T-helper 17 cell (primary cell): ENCODE measurements at regions not wholly inside any gene's neighbourhood (a gene's known extent, or its start where the extent isn't known, plus 50 kb on each side); places are given as distances from the start of the nearest gene placed in this dataset.

ENCODE experiments used
- ATAC-seq: fragments of 150-1000 bp; cut with Tn5 transposase; 2 replicates; pipeline ENCODE4 v1.10.0; 2021; ENCODE audit warnings: mild to moderate bottlenecking, moderate library complexity
- DNase-seq, 3 donors: peaks; one replicate each; pipeline versions ENCODE4 v3.0.0 to v3.0.0-alpha.2; 2020 to 2021
- H3K9me3 ChIP-seq: one replicate; pipeline ENCODE4 v1.7.0; 2013; ENCODE audit warnings: low read length, mild to moderate bottlenecking; ENCODE audit not compliant: control insufficient read depth, poor library complexity, severe bottlenecking
- H3K27ac Mint-ChIP-seq: one replicate; pipeline ENCODE4 v1.8.0; 2022; ENCODE audit warnings: mild to moderate bottlenecking, moderate library complexity, mixed read lengths
- H3K27me3 Mint-ChIP-seq: one replicate; pipeline ENCODE4 v1.8.0; 2022; ENCODE audit warnings: mixed read lengths
- H3K36me3 Mint-ChIP-seq: one replicate; pipeline ENCODE4 v1.8.0; 2022; ENCODE audit warnings: low read depth, mixed read lengths
- H3K4me1 Mint-ChIP-seq: one replicate; pipeline ENCODE4 v1.8.0; 2022; ENCODE audit warnings: mild to moderate bottlenecking, mixed read lengths
- H3K4me3 Mint-ChIP-seq: one replicate; pipeline ENCODE4 v1.8.0; 2022; ENCODE audit warnings: mild to moderate bottlenecking, moderate library complexity, mixed read lengths

GRCh38 chr11:105553025-105553424 is 56.8 kb upstream of the GRIA4 start:
- H3K27me3 Mint-ChIP-seq = peaks cover 39% of the 10 kb centered on the region
- H3K36me3 Mint-ChIP-seq = no peaks in the 10 kb centered on the region
- ATAC-seq (no peak), DNase-seq (no peak)
- H3K4me3 Mint-ChIP-seq = no peak overlapping the region
- no peaks in the 10 kb centered on the region for H3K9me3 ChIP-seq
- H3K4me1 Mint-ChIP-seq = no peaks in the 10 kb centered on the region
- no peak overlapping the region for H3K27ac Mint-ChIP-seq

- no peak for ATAC-seq
- Mint-ChIP-seq H3K4me3 (no peak overlapping the region), H3K27ac (no peak overlapping the region), H3K4me1 (peaks cover 6% of the 10 kb centered on the region), H3K36me3 (no peaks in the 10 kb centered on the region), H3K27me3 (peaks cover 32% of the 10 kb centered on the region)
- no peak for DNase-seq
- H3K9me3 ChIP-seq = no peaks in the 10 kb centered on the region
Observed at GRCh38 chr11:105548359-105548758, 61.5 kb upstream of the GRIA4 start.

DNA sequence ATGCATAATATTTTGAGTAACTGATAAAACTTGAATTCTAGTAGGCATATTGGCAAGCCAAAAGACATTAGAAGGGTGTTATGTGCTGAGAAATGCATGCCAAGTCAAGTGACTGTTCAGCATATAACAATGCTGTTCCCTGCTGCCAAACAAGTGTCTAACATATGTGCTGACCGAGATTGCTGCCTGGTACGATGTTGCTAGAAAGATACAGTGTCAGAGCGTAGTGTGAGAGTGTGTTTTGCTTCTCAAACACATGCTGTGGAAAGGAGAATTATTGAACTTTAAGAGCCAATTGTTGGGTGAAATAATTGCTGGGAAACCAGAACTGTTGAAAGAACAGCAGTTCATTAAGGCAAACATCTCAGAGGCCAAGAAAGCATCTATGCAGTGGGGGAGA is 71.3 kb upstream of the GRIA4 start:
- no peaks in the 10 kb centered on the region for H3K36me3 Mint-ChIP-seq
- no peak for ATAC-seq
- no peaks in the 10 kb centered on the region for H3K4me1 Mint-ChIP-seq
- no peaks in the 10 kb centered on the region for H3K9me3 ChIP-seq
- H3K4me3 Mint-ChIP-seq = no peak overlapping the region
- H3K27ac Mint-ChIP-seq = no peak overlapping the region
- DNase-seq = no peak
- H3K27me3 Mint-ChIP-seq = no peaks in the 10 kb centered on the region

- H3K4me1 Mint-ChIP-seq = peaks cover 3% of the 10 kb centered on the region
- DNase-seq = no peak
- no peak for ATAC-seq
Observed at GRCh38 chr11:105537531-105537930, 72.3 kb upstream of the GRIA4 start.

GRCh38 chr11:105524286-105524685 is 85.6 kb upstream of the GRIA4 start:
- Mint-ChIP-seq H3K4me3 (no peak overlapping the region), H3K4me1 (no peaks in the 10 kb centered on the region), H3K27me3 (no peaks in the 10 kb centered on the region), H3K27ac (no peak overlapping the region), H3K36me3 (peaks cover 3% of the 10 kb centered on the region)
- no peaks in the 10 kb centered on the region for H3K9me3 ChIP-seq
- ATAC-seq = no peak
- no peak for DNase-seq

More at GRCh38 chr11:105537531-105537930, 72.3 kb upstream of the GRIA4 start:
- H3K9me3 ChIP-seq = no peaks in the 10 kb centered on the region
- Mint-ChIP-seq H3K27me3 (peaks cover 8% of the 10 kb centered on the region), H3K27ac (no peak overlapping the region), H3K36me3 (no peaks in the 10 kb centered on the region), H3K4me3 (no peak overlapping the region)

DNA sequence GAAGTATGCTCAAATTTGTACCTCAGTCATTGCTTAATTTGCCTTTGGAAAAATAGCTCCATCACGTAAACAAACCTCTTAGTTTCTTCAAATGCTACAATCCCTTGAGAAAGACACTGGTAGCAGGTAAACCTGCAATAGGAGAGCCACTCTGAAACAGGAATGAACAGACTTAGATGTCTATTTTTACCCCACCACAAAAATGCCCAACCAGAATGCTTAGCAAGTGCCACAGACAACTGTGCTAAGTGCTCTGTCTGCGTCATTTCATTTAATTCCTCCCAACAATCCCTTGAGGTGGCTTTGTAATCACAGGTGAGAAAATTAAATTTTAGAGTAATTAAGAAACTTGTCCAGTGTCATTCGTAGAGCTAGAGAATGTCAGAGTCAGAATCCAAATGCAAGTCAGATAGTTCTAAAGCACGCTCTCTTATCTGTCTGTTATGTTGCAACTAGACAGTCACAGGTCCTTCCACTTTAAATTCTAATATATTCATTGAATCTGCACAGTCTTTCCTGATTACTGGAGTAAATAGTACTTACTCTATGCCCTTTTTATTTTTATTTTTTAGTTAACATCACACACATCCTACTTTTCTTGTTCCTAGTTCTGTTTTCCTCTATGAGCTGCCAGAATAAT is 89.0 kb upstream of the GRIA4 start:
- H3K36me3 Mint-ChIP-seq = peaks cover 3% of the 10 kb centered on the region

DNA sequence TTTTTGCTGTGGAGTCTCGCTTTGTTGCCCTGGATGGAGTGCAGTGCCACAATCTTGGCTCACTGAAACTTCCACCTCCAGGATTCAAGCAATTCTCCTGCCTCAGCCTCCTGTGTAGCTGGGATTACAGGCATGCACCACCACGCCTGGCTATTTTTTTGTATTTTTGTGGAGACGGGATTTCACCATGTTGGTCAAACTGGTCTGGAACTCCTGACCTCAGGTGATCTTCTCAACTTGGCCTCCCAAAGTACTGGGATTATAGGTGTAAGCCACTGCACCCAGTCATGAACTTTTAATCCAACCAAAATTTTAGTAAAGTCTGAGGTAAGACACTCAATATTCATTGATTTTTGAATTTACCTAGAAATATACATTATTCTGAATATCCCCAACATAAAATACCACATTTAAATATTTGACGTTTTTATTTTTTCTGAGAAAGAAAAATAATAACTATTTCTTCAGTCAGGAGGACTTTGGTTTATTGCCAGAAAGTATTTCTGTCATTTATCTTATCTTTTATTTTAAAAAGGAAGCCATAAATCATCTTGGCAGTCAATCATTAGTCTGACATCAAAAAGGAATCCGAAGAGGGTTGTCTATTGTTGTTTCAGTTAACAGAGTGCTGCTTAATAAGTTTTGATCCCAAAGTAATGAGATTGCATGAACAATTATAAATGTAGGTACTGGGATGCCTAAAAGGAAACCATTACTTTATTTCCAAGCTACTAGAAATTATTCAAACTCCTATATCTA is 102.2 kb upstream of the GRIA4 start:
- DNase-seq = no peak
- Mint-ChIP-seq H3K4me1 (no peaks in the 10 kb centered on the region), H3K27me3 (peaks cover 16% of the 10 kb centered on the region), H3K36me3 (no peaks in the 10 kb centered on the region), H3K4me3 (no peak overlapping the region), H3K27ac (no peak overlapping the region)
- H3K9me3 ChIP-seq = no peaks in the 10 kb centered on the region
- no peak for ATAC-seq

More for the DNA sequence above, 89.0 kb upstream of the GRIA4 start:
- no peak overlapping the region for H3K27ac Mint-ChIP-seq
- no peaks in the 10 kb centered on the region for H3K9me3 ChIP-seq
- no peaks in the 10 kb centered on the region for H3K4me1 Mint-ChIP-seq
- H3K4me3 Mint-ChIP-seq = no peak overlapping the region
- DNase-seq = no peak
- ATAC-seq = no peak
- H3K27me3 Mint-ChIP-seq = no peaks in the 10 kb centered on the region

DNA sequence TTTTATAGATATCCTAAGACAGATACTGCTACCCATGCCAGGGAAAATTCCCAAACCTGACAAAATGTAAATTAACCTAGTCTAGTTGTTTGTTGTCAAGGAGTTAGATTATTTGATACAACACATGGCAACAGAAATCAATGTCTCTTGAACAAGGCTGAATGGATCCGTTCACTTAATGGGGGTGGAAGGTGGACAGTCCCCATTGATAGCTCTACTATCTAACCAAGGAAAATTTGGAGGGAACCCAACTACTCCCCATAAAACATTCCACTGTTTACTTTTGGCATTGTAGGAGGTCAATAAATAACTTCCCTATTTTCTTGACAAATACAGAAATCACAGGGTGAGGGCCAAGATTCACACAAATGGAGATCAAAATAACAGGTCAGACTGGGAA is 117.9 kb upstream of the GRIA4 start:
- Mint-ChIP-seq H3K36me3 (no peaks in the 10 kb centered on the region), H3K4me1 (peaks cover 4% of the 10 kb centered on the region), H3K4me3 (no peak overlapping the region), H3K27ac (no peak overlapping the region), H3K27me3 (no peaks in the 10 kb centered on the region)
- no peaks in the 10 kb centered on the region for H3K9me3 ChIP-seq
- DNase-seq = no peak
- no peak for ATAC-seq

GRCh38 chr11:105491394-105491793 is 118.5 kb upstream of the GRIA4 start:
- ATAC-seq (no peak), DNase-seq (no peak)
- Mint-ChIP-seq H3K4me3 (no peak overlapping the region), H3K4me1 (peaks cover 4% of the 10 kb centered on the region), H3K36me3 (no peaks in the 10 kb centered on the region), H3K27me3 (no peaks in the 10 kb centered on the region), H3K27ac (no peak overlapping the region)
- H3K9me3 ChIP-seq = no peaks in the 10 kb centered on the region

GRCh38 chr11:105490333-105490732 is 119.5 kb upstream of the GRIA4 start:
- no peaks in the 10 kb centered on the region for H3K27me3 Mint-ChIP-seq
- H3K9me3 ChIP-seq = no peaks in the 10 kb centered on the region
- DNase-seq (no peak), ATAC-seq (no peak)
- H3K27ac Mint-ChIP-seq = no peak overlapping the region
- no peaks in the 10 kb centered on the region for H3K36me3 Mint-ChIP-seq
- peaks cover 4% of the 10 kb centered on the region for H3K4me1 Mint-ChIP-seq
- no peak overlapping the region for H3K4me3 Mint-ChIP-seq

- no peak for ATAC-seq
- DNase-seq = no peak
- H3K4me1 Mint-ChIP-seq = peaks cover 3% of the 10 kb centered on the region
- H3K36me3 Mint-ChIP-seq = no peaks in the 10 kb centered on the region
- no peaks in the 10 kb centered on the region for H3K27me3 Mint-ChIP-seq
- H3K9me3 ChIP-seq = no peaks in the 10 kb centered on the region
- peak overlapping the region; percentile 11 for H3K27ac Mint-ChIP-seq
- no peak overlapping the region for H3K4me3 Mint-ChIP-seq
Observed at GRCh38 chr11:105489446-105489845, 120.4 kb upstream of the GRIA4 start.

DNA sequence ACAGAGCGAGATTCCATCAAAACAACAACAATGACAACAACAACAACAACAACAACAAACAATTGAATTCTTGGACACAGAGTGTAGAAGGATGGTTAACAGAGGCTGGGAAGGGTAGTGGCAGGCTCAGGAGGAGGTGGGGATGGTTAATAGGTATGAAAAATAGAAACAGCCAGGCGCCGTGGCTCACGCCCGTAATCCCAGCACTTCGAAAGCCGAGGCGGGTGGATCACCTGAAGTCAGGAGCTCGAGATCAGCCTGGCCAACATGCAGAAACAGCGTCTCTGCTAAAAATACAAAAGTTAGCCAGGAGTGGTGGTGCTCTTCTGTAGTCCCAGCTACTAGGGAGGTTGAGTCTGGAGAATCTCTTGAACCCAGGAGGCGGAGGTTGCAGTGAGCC is 122.9 kb upstream of the GRIA4 start:
- no peaks in the 10 kb centered on the region for H3K9me3 ChIP-seq
- H3K27me3 Mint-ChIP-seq = no peaks in the 10 kb centered on the region
- ATAC-seq (no peak), DNase-seq (no peak)
- no peak overlapping the region for H3K4me3 Mint-ChIP-seq
- no peaks in the 10 kb centered on the region for H3K36me3 Mint-ChIP-seq
- peaks cover 2% of the 10 kb centered on the region for H3K4me1 Mint-ChIP-seq
- no peak overlapping the region for H3K27ac Mint-ChIP-seq

GRCh38 chr11:105469931-105470330 is 139.9 kb upstream of the GRIA4 start:
- DNase-seq (no peak), ATAC-seq (no peak)
- Mint-ChIP-seq H3K4me3 (no peak overlapping the region), H3K27ac (no peak overlapping the region), H3K4me1 (no peaks in the 10 kb centered on the region), H3K27me3 (no peaks in the 10 kb centered on the region), H3K36me3 (no peaks in the 10 kb centered on the region)
- no peaks in the 10 kb centered on the region for H3K9me3 ChIP-seq

DNA sequence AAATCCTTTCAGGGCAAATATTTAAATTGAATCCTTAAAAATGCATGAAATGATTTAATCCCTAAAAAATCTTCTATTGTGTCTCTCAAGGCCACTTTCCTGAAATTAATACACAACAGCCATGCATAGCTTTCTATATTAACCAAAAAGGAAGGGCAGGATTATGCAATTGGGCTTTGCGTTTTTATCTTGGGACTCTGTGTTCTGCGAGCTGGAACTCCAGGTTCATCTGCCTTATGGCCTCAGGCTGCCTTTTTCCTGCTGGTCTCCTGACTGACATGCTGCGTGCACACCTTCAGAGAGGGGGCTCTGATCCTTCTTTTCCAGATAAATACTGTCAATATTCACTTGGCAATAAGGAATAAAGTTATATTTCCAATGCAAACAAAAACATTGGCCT is 141.7 kb upstream of the GRIA4 start:
- H3K27ac Mint-ChIP-seq = no peak overlapping the region

More for the DNA sequence above, 141.7 kb upstream of the GRIA4 start:
- H3K36me3 Mint-ChIP-seq = no peaks in the 10 kb centered on the region
- DNase-seq (no peak), ATAC-seq (no peak)
- H3K4me3 Mint-ChIP-seq = no peak overlapping the region
- H3K9me3 ChIP-seq = no peaks in the 10 kb centered on the region
- H3K4me1 Mint-ChIP-seq = no peaks in the 10 kb centered on the region
- no peaks in the 10 kb centered on the region for H3K27me3 Mint-ChIP-seq
